ENCODE measurements at regions not wholly inside any gene's neighbourhood (a gene's known extent, or its start where the extent isn't known, plus 50 kb on each side); places are given as distances from the start of the nearest gene placed in this dataset.

DNA sequence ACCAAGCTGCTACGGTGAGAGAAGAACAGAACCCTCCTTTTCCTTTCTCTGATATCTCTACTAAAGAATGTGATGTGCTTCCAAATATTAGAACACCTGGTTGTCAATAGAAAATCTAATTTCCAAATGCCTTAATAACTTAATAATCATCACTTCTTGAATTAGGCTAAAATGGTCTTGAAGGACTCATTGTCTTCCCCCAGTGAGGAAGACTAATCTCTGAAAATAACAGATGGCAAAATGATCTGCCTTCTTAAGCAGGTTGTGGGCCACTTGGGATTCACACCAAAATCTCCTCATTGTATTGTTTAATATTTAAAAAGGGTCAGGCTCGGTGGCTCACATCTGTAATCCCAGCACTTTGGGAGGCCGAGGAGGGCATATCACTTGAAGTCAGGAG is 805.9 kb upstream of the AUTS2 start:
- TF ChIP-seq EP300 (IDR thresholded peaks at IDR 0.05) (no peak), POLR2AphosphoS5 (IDR thresholded peaks at IDR 0.05) (no peak), POLR2A (IDR thresholded peaks at IDR 0.05) (no peak), CTCF (IDR thresholded peaks at IDR 0.05) (no peak)
- Histone ChIP-seq H3K36me3 (no peaks in the 10 kb centered on the region), H3K4me1 (no peaks in the 10 kb centered on the region), H3K27ac (no peak overlapping the region), H3K27me3 (no peaks in the 10 kb centered on the region), H3K9me3 (no peaks in the 10 kb centered on the region), H3K4me3 (no peak overlapping the region)
- 53 to 73% methylated on average over 3 of the region's 3 CpGs for WGBS, 2 donors
- no peak for DNase-seq
- intact Hi-C loops (cut with DNase I): no loop called here

DNA sequence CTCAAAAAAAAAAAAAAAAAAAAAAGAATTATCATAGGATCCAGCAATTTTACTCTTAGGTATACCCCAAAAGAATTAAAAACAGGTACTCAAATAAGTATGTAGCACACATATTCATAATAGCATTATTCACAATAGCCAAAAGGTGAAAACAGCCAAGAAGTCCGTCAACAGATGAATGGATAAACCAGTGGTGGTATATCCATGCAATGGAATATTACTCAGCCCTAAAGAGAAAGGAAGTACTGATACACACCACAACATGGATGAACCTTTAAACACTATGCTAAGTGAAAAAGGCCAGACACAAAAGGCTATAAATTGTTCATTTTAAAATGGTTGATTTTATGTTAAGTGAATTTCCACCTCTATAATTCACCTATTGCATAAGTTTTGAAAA is 804.8 kb upstream of the AUTS2 start:
- no peaks in the 10 kb centered on the region for H3K27me3 ChIP-seq
- no peaks in the 10 kb centered on the region for H3K9me3 ChIP-seq
- no peaks in the 10 kb centered on the region for H3K4me1 ChIP-seq
- H3K4me3 ChIP-seq: no peak overlapping the region
- H3K36me3 ChIP-seq: no peaks in the 10 kb centered on the region
- DNase-seq: no peak
- TF ChIP-seq POLR2A (IDR thresholded peaks at IDR 0.05) (no peak), EP300 (IDR thresholded peaks at IDR 0.05) (no peak), CTCF (IDR thresholded peaks at IDR 0.05) (no peak), POLR2AphosphoS5 (IDR thresholded peaks at IDR 0.05) (no peak)
- no peak overlapping the region for H3K27ac ChIP-seq
- WGBS, 2 donors: 86 to 95% methylated on average over 1 of the region's 1 CpG
- intact Hi-C loops (cut with DNase I): no loop called here

GRCh38 chr7:68800316-68800715 is 798.0 kb upstream of the AUTS2 start:
- no peaks in the 10 kb centered on the region for H3K27me3 ChIP-seq

DNA sequence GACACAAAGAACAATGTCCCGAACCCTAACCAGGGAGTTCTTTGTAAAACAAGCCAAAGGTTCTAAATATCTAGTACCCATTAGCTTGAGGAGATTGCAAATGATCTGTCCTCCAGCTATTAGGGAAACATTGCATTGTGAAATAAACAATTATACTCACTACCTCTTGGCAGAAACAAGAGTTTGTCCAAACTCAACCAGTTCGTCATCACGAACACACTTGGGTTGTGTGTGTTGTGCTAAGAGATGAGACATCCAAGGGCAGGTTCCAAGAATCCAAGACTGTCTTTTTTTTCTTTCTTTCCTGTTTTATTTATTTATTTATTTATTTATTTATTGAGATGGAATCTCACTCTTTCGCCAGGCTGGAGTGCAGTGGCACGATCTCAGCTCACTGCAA is 793.1 kb upstream of the AUTS2 start:
- no peak overlapping the region for H3K27ac ChIP-seq
- peaks cover 0 to 2% (median 0%) of the 10 kb centered on the region in 4 donors for H3K9me3 ChIP-seq
- H3K4me3 ChIP-seq: no peak overlapping the region
- 91 to 93% methylated on average over 5 of the region's 5 CpGs for WGBS, 2 donors
- no peak for TF ChIP-seq POLR2AphosphoS5 (IDR thresholded peaks at IDR 0.05)
- no peaks in the 10 kb centered on the region for H3K4me1 ChIP-seq
- no peaks in the 10 kb centered on the region for H3K27me3 ChIP-seq
- H3K36me3 ChIP-seq: no peaks in the 10 kb centered on the region
- no peak for DNase-seq
- intact Hi-C loops (cut with DNase I): no loop called here

More at GRCh38 chr7:68800316-68800715, 798.0 kb upstream of the AUTS2 start:
- DNase-seq: no peak
- Histone ChIP-seq H3K4me3 (no peak overlapping the region), H3K9me3 (no peaks in the 10 kb centered on the region), H3K4me1 (no peaks in the 10 kb centered on the region), H3K36me3 (no peaks in the 10 kb centered on the region), H3K27ac (no peak overlapping the region)
- TF ChIP-seq CTCF (IDR thresholded peaks at IDR 0.05): no peak
- TF ChIP-seq EP300 (IDR thresholded peaks at IDR 0.05): no peak
- TF ChIP-seq POLR2A (IDR thresholded peaks at IDR 0.05): no peak
- TF ChIP-seq POLR2AphosphoS5 (IDR thresholded peaks at IDR 0.05): no peak
- intact Hi-C loops (cut with DNase I): no loop called here
- WGBS, 2 donors: 41 to 67% methylated on average over 4 of the region's 4 CpGs

DNA sequence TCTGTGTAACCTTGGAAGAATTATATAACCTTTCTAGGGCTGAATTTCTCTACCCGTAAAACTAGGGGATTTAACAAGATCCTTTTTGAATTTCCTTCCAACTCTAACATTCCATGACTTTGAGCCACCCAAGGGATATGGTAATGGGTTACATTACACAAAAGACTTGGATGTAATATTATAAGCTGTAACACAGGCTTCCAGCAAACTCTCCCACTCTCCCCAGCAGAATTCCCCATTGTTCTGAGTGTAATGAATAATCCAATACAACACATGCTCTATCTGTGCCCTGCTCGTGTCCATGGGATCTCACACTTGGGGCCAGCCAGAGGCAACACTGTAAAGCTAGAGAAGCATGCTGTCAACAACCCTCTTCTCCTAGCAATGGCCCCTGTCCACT is 790.6 kb upstream of the AUTS2 start:
- TF ChIP-seq POLR2AphosphoS5 (IDR thresholded peaks at IDR 0.05): no peak
- no peak for TF ChIP-seq EP300 (IDR thresholded peaks at IDR 0.05)
- TF ChIP-seq POLR2A (IDR thresholded peaks at IDR 0.05): no peak
- TF ChIP-seq CTCF (IDR thresholded peaks at IDR 0.05): no peak
- WGBS, 2 donors: 70 to 80% methylated on average over 2 of the region's 2 CpGs
- no peak for DNase-seq
- intact Hi-C loops (cut with DNase I): no loop called here
- H3K27ac ChIP-seq: no peak overlapping the region
- no peak overlapping the region for H3K4me3 ChIP-seq
- H3K4me1 ChIP-seq: no peaks in the 10 kb centered on the region
- H3K36me3 ChIP-seq: no peaks in the 10 kb centered on the region
- no peaks in the 10 kb centered on the region for H3K27me3 ChIP-seq
- peaks cover 0 to 2% (median 0%) of the 10 kb centered on the region in 4 donors for H3K9me3 ChIP-seq
